ENCODE measurements at regions not wholly inside any gene's neighbourhood (a gene's known extent, or its start where the extent isn't known, plus 50 kb on each side); places are given as distances from the start of the nearest gene placed in this dataset.

DNA sequence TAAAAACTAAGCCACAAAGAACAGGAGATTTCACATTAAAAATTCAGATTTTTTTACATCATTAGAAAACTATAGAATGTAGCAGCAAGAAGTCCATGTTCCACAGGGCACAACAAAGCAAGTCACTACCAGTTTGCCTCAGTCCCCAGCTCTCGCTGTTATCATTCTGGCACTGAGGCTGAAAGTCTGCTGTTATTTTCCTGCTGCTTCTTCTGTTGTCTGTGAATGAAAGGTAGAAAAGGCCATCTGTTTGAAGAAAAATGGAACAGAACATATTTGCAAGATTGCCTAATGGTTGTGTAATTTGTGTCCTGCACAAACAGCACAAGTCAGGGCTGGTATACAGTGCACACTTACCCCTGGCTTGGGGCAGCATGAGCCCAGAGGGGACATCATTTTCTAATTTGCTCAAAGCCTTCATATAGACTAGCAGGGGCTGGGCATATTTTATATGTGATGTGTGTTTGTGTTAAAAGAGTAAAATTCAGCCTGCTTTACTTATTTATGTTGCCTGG, 105.6 kb upstream of the COG2 start:
- peaks cover 0 to 34% (median 21%) of the 10 kb centered on the region in 8 donors for H3K9me3 ChIP-seq
- TF ChIP-seq POLR2AphosphoS5 (IDR thresholded peaks at IDR 0.05): no peak
- no peak for TF ChIP-seq POLR2A (IDR thresholded peaks at IDR 0.05)
- TF ChIP-seq, protein P1, sequence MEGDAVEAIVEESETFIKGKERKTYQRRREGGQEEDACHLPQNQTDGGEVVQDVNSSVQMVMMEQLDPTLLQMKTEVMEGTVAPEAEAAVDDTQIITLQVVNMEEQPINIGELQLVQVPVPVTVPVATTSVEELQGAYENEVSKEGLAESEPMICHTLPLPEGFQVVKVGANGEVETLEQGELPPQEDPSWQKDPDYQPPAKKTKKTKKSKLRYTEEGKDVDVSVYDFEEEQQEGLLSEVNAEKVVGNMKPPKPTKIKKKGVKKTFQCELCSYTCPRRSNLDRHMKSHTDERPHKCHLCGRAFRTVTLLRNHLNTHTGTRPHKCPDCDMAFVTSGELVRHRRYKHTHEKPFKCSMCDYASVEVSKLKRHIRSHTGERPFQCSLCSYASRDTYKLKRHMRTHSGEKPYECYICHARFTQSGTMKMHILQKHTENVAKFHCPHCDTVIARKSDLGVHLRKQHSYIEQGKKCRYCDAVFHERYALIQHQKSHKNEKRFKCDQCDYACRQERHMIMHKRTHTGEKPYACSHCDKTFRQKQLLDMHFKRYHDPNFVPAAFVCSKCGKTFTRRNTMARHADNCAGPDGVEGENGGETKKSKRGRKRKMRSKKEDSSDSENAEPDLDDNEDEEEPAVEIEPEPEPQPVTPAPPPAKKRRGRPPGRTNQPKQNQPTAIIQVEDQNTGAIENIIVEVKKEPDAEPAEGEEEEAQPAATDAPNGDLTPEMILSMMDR (IDR thresholded peaks at IDR 0.05 in 8 of 11, conservative IDR thresholded peaks at IDR 0.05 in 3 of 11): no peak
- H3K4me3 ChIP-seq: no peak overlapping the region
- DNase-seq: no peak
- H3K4me1 ChIP-seq: no peaks in the 10 kb centered on the region
- no peaks in the 10 kb centered on the region for H3K36me3 ChIP-seq
- no peak overlapping the region for H3K27ac ChIP-seq
- H3K27me3 ChIP-seq (replicated peaks in 1 of 7): no peaks in the 10 kb centered on the region
- WGBS, 5 donors: 86 to 93% (median 89%) methylated on average over 1 of the region's 1 CpG
- intact Hi-C loops (cut with DNase I; ENCODE audit: low total_unique reads): no loop called here

GRCh38 chr1:230534224-230534623, 108.1 kb upstream of the COG2 start:
- no peak overlapping the region for H3K4me3 ChIP-seq
- TF ChIP-seq POLR2AphosphoS5 (IDR thresholded peaks at IDR 0.05): no peak
- TF ChIP-seq, protein P1 (IDR thresholded peaks at IDR 0.05 in 8 of 11, conservative IDR thresholded peaks at IDR 0.05 in 3 of 11): no peak
- TF ChIP-seq POLR2A (IDR thresholded peaks at IDR 0.05): no peak
- no peak overlapping the region for H3K27ac ChIP-seq
- no peaks in the 10 kb centered on the region for H3K4me1 ChIP-seq
- intact Hi-C loops (cut with DNase I; ENCODE audit: low total_unique reads): no loop called here
- no peak for DNase-seq
- H3K36me3 ChIP-seq: no peaks in the 10 kb centered on the region
- 50 to 86% (median 60%) methylated on average over 2 of the region's 2 CpGs for WGBS, 5 donors
- no peaks in the 10 kb centered on the region for H3K27me3 ChIP-seq (replicated peaks in 1 of 7)
- H3K9me3 ChIP-seq: peaks cover 0 to 50% (median 21%) of the 10 kb centered on the region in 8 donors

DNA sequence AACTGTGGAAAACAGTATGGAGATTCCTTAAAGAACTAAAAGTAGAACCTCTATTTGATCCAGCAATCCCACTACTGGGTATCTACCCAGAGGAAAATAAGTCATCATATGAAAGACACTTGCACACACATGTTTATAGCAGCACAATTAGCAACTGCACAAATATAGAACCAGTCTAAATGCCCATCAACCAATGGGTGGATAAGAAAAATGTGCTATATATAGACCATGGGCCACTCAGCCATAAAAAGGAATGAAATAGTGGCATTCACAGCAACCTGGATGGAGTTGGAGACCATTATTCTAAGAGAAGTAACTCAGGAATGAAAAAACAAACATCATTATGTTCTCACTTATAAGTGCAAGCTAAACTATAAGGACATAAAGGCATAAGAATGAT, 105.0 kb upstream of the PGBD5 start:
- no peak for DNase-seq
- intact Hi-C loops (cut with DNase I; ENCODE audit: low total_unique reads): no loop called here
- peaks cover 0 to 23% (median 0%) of the 10 kb centered on the region in 7 donors for H3K27me3 ChIP-seq (replicated peaks in 1 of 7)
- no peaks in the 10 kb centered on the region for H3K36me3 ChIP-seq
- TF ChIP-seq, protein P1 (IDR thresholded peaks at IDR 0.05 in 8 of 11, conservative IDR thresholded peaks at IDR 0.05 in 3 of 11): no peak
- no peak for TF ChIP-seq POLR2AphosphoS5 (IDR thresholded peaks at IDR 0.05)
- TF ChIP-seq POLR2A (IDR thresholded peaks at IDR 0.05): no peak
- H3K27ac ChIP-seq: no peak overlapping the region
- H3K9me3 ChIP-seq: peaks cover 0 to 56% (median 21%) of the 10 kb centered on the region in 8 donors
- no peaks in the 10 kb centered on the region for H3K4me1 ChIP-seq
- no peak overlapping the region for H3K4me3 ChIP-seq

DNA sequence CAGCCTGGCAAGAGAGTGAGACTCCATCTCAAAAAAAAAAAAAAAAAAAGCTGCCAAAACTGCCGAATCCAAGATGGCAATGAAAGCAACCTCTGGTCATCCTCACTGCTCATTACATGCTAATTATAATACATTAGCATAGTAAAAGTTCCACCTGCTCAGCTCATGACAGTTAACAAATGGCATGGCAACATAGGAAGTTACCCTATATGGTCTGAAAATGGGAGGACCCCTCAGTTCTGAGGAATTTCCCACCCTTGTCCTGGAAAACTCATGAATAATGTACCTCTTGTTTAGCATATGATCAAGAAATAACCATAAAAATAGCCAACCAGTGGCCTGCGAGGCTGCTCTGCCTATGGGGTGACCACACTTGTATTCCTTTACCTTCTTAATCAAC, 93.1 kb upstream of the PGBD5 start:
- whole genome bisulfite sequencing, 5 donors: 78 to 90% (median 84%) methylated on average over 2 of the region's 2 CpGs
- H3K4me1 ChIP-seq: no peaks in the 10 kb centered on the region
- no peak for DNase-seq
- H3K36me3 ChIP-seq: no peaks in the 10 kb centered on the region
- H3K27ac ChIP-seq: no peak overlapping the region
- peaks cover 0 to 8% (median 0%) of the 10 kb centered on the region in 7 donors for H3K27me3 ChIP-seq (replicated peaks in 1 of 7)
- intact Hi-C loops (cut with DNase I; ENCODE audit: low total_unique reads): no loop called here
- no peak overlapping the region for H3K4me3 ChIP-seq
- H3K9me3 ChIP-seq: no peaks in the 10 kb centered on the region
- no peak for TF ChIP-seq POLR2A (IDR thresholded peaks at IDR 0.05)
- TF ChIP-seq, protein P1 (IDR thresholded peaks at IDR 0.05 in 8 of 11, conservative IDR thresholded peaks at IDR 0.05 in 3 of 11): no peak
- no peak for TF ChIP-seq POLR2AphosphoS5 (IDR thresholded peaks at IDR 0.05)

Data from spleen (tissue), 11 donors.